NCI-H2029 (cell line): ENCODE measurements at regions not wholly inside any gene's neighbourhood (a gene's known extent, or its start where the extent isn't known, plus 50 kb on each side); places are given as distances from the start of the nearest gene placed in this dataset.

ENCODE experiments used
- DNase-seq: peaks from one replicate; lab custom pipeline; 2025; lab: John Stamatoyannopoulos, UW

DNA sequence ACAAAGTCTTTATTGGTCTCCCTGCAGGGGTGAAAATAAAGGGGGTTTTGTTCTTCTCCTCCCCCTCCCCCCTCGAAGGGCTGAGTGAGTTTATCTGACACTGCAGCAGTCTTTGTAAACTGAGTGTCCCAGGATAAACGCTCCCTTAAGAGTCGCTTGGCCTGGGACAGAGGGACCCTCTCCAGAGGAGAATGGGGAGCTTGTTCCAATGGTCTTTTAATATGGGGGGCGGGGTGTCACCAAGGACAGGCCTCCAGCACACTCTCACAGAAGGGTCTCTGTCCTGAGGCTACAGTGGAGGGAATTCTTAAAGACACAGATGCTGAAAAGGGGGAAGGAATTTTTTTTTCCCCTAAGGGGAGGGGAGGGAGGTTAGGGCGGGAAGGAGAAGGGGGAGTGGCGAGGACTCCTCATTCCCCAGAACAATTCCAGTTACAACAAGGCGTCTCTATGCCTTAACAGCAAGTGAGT lies 455.5 kb downstream of the SOX9 start:
- no peak for DNase-seq

DNA sequence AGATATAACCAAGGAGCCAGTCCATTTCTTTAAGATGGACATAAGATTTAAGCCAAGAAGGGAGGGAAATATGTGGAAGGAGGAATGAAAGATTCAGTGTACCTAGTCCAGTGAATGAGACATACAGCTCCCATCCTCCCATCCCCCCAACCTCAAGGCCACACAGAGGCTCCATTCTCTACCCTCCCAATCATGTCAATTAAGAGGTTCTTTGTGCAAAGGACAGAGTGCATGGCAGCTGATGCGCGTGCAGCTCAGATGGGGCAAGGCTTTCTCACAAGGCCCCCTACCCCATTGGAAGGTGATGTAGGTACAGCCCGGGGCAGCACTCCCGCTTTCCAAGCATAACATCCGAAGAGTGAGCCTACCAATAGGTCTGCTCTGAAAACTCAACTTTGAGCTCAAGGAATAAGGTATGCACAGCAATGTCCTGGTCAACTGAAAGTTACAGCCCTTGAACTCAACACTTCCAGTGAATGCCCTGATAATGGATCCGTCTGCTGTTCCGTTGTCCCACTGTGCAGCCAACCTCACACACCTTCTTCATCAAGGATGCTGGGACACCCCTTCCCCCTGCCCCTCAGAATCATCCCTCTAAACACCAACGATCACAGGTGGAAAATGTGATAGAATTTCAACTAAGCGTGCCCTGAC lies 458.1 kb downstream of the SOX9 start:
- no peak for DNase-seq

DNA sequence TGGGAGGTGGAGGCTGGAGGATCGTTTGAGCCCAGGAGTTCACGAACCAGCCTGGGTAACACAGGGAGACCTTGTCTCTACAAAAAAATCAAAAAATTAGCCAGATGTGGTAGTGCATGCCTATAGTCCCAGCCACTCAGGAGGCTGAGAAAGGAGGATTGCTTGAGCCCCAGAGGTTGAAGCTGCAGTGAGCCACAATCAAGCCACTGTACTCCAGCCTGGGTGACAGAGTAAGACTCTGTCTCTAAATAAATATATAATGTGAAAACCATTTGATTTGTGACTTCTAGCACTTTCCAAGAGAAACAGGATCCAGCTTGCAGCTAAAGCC lies 459.1 kb downstream of the SOX9 start:
- DNase-seq: no peak

DNA sequence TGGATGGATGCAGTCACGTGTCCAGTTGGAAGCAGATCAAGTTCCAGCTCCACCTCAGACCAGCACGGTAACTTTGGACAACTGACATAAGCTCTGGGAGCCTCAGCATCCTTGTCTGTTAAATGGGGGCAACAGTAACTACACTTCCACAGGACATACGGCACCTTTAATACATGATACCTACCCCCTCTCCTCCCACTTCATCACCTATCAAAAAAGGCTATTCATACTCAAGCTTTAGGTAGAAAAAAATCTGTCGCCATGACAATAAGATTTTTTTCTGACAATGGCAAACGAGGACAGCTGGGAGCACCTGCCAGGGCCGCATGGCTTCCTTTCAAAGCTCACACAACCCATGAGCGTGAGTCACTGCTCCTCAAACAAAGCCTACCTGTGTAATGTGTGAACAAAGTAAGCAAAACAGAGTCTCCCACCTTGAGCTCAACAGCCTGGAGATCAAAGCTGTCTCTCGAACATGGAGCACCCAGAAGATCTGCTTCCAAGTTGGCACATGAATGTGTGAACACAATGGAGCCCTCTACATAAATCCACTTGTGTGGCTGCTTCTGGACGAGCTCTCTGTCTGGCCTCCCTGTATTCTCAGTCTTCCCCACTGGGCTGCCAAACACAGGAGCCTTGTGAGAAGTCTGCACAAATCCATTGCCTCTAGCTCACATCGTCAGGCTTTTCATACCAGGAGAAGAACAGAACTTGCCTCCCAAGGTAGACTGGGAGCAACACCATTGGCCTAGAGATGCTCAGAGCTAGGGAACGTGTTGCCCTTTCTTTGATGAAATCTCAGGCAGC lies 459.7 kb downstream of the SOX9 start:
- DNase-seq: peak; percentile 94

DNA sequence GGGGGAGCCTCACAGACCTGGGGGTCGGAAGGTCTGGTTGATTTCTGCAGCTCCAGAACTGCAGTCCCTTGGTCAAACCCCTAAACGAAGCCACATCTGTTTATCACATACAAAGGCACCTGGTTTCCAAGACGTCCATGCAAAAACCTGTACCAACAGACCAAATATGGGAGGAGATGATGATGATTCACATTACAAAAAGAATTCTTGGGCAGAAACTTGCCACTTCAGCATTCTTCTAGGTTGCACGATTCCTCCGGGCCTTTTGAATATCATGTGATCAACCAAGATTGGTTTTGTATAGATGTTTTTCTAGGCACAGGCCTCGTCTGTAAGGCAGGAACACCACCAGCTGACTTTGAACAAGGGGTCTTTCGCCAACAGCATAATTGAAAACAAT lies 466.3 kb downstream of the SOX9 start:
- no peak for DNase-seq

DNA sequence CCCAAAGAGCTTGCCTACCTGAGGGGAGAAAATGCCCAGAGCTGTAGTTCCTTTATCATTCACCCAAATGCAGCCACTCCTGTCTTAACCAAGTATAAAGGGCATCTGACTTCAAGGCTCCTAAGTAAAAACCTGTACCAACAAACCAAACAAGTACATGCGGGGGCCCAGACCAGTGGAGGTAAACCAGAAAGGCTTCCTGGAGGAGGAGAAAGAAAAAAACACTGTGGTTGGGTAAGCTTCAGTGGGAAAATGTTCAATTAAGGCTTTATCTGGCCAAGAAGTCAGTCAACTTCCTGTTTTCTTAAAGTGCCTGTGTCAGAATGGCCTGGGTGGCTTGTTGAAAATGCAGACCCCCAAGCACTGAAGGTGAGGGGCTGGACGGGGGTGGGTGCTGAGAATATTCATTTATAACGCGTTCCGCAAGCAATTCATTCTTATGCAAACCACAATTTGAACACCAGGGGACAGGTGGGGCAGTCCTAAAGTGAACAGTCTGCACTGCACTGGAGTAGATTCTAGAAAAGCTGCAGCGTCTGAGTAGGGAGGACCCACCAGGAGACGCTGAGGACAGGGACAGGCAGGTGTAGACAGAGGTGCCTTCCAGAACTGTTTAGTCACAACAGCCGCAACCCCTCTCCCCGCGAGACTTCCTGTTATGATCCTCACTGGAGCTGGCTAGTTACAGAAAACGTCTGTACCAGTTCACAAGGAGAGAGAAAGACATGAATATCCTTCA lies 467.1 kb downstream of the SOX9 start:
- peak; percentile 52 for DNase-seq

DNA sequence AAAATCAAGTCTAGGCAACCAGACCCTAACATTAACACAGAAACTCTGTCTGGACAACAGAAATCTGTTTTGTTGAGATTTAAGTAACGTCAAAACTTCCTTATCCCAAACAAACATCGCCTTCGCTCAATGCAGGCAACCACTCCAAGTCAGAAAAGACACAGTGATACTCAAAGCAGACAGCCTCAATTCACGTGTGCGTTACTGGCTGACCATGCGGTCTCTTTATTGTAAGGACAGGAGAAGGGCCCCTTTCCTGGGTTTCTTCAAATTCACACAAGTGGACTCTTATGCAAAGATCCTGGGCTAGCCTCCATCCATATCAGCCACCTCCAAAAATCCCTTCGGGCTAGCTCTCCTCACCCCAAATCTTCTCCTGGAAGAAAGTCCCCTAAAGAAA lies 467.7 kb downstream of the SOX9 start:
- peak; percentile 30 for DNase-seq

DNA sequence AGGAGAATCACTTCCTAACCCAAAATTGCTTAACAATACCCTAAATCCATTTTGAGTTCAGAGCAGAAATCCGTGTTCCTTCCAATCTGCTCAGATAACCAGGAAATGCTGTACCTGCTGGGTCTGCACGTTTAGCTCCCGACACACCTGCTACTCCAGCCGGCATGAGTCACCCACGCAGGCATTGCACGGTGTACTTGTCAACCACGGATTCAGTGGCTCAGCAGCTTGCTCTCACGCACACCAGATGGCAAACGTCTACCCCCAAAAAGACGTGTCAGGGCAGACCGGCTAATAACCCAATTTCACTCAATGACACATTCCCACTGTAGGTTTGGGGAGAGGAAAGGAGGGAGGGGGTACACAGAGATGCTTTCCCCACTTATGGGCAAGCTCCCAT lies 468.1 kb downstream of the SOX9 start:
- peak; percentile 80 for DNase-seq

DNA sequence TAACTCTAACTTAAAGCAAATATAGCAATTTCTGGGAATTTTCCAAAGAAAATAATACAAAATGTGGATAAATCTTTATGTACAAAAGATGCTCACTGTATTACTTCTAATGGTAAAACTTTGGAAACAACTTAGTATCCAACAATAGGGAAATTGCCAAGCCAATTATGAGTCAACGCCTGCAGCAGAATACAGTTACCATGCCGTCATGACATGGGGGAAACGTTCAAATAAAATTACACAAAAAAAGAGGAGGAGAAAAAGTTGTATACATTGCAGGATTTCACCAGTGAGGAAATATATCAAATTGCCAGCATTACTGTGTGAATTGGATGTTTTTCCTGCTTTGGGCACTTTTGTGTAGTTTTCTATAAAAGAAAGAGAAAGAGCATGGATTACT lies 469.6 kb downstream of the SOX9 start:
- DNase-seq: no peak

DNA sequence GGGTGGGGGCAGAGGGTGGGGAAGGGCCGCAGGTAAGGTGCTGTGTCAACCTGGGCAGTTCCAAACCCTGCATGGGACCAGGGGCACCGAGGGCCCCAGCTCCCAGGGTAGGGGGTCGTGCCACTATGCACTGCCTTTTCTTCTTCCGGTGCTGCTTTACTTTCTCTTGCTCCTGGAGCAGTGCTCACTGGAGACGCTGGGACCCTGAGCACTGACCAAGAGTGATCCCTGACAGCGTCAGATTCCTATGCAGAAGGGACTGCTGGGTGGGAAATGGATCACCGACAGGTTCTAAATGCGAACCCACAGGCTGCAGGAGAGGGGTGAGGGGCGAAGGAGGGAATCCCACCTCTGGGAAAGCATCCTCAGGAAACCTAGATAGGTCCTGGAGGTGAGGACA lies 470.1 kb downstream of the SOX9 start:
- no peak for DNase-seq

DNA sequence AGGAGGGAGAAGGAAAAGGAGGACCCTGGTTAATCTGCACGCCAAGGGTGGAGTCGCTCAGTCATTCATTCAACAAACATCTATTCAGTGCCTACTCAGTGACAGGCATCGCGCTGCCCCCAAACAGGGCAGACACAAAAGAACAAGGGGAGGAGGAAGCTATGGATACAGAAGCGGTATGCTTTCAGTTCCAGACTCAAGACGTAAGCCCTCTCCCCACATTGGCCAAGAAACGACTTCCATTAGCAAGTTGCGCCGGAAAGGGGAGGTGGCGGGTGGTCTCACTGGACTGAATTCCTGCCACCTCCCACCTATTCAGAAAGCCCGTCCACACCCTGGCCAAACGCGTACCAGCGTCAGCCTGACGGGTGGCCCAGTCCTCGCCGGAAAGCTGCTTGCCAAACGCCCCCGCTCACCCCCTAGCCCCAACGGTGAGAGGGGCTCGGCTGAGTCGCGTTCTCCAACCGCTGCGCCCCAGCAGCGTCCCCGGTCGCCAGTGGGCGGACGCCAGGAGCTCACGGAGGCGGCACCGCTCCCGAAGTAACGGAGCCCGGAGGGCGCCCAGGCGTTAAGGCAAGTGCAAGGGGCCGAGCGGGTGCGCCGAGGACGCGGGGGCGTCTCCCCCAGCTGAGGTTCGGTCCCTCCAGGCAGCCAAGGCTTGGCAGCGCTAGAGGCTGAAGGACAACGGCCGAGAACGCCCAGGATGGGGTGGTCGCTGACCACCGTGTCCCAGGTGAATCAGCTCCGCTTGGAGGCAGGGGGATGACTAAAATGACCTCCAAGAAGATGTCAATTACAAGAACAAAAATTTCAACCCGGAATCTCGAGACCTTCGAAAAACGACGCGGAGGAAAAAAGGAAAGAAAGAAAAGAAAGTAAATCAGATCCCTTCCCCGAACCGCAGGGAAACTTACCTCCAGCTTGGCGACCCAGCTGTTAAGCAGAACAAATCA lies 470.7 kb downstream of the SOX9 start:
- no peak for DNase-seq

DNA sequence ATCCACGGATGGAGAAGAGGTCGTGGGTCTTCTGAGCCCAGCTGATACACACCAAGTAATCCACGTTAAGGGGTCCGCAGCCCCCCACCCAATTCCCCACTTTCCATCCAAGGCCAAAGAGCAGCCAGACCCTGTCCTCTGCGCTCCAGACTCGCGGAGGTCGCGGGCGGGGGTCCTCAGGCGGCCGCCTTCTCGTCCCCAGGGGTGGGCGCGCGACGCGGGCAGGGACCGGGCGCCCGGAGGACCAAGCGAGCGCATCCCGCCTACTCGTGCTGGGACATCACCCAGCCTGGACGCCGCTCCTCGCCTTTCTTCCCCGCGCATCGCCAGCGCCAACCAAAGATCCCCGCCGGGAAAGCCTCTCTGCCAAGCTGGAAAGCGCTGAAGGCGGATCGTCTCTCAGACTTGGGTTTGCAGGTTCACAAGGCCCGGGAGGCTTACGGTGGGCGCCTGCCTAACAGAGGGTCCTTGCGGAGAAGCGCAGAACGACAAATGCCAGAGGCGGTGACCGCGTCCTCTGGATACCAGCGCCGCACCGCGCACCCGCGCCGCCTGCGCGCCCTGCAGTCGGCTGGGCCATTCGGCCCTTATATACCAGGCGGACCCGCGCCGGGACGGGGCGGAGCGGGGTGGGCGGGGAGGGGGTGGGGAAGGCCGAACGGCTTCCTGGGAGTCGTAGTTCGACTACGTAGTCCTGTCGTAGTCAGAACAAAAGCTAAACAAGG lies 471.6 kb downstream of the SOX9 start:
- DNase-seq: peak; percentile 62

DNA sequence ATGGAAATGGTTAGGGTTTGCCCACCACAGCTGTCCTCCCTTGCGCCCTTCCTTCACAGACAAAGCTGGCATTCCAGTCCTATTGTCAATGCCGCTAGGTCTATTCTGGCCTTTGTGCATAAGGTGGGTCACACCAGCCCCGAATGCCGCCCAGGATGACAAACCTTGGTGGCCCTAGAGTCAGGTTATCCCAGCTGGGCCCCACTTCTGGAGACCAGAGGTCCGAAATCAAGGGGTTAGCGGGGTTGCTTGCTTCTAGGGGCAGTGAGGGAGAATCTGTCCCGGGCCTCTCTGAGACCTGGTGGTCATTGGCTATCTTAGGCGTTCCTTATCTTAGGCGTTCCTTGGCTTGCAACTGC lies 472.1 kb downstream of the SOX9 start:
- no peak for DNase-seq

DNA sequence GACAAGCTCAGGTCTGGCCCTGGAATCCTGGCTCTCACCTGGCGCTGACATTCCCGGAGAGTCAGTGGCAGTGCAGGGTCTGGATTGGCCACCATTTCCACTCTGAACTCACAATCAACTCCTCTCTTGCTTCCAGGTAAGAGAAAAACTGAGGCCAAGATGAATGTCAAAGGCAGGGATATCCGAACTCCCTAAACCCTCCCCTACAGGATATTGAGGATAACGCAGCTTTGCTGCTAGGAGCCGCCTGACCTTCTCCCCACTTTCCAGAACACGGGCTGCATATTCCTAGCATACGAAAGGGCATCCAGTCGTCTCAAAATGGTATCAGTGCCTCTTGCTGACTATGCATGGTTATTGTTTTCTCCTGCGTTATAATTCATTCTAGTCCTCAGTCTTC lies 473.4 kb downstream of the SOX9 start:
- DNase-seq: no peak
